DOHH2 (cell line): ENCODE measurements at regions not wholly inside any gene's neighbourhood (a gene's known extent, or its start where the extent isn't known, plus 50 kb on each side); places are given as distances from the start of the nearest gene placed in this dataset.

Experiments used
- CTCF ChIP-seq: fragments of 200-600 bp; sonication (generic); IDR thresholded peaks from one replicate; pipeline ENCODE4 v1.5.1; 2014; ENCODE audit warnings: antibody characterized with exemption, mild to moderate bottlenecking, low read depth, low read length; ENCODE audit not compliant: poor library complexity, severe bottlenecking
- EZH2phosphoT487 ChIP-seq: fragments of 200-600 bp; sonication (generic); IDR thresholded peaks from 2 replicates; pipeline ENCODE4 v1.6.1; 2017; ENCODE audit warnings: borderline replicate concordance, mild to moderate bottlenecking, antibody characterized with exemption, low read length, moderate library complexity, mixed read lengths

- TF ChIP-seq CTCF: no peak
- no peak for TF ChIP-seq EZH2phosphoT487
Measured at GRCh38 chr14:55867311-55867710, 250.9 kb upstream of the PELI2 start.
